MV-4-11 (cell line): ENCODE measurements at regions not wholly inside any gene's neighbourhood (a gene's known extent, or its start where the extent isn't known, plus 50 kb on each side); places are given as distances from the start of the nearest gene placed in this dataset.

ENCODE experiments used
- DNase-seq: peaks from one replicate; lab custom pipeline; 2025; lab: John Stamatoyannopoulos, UW

DNA sequence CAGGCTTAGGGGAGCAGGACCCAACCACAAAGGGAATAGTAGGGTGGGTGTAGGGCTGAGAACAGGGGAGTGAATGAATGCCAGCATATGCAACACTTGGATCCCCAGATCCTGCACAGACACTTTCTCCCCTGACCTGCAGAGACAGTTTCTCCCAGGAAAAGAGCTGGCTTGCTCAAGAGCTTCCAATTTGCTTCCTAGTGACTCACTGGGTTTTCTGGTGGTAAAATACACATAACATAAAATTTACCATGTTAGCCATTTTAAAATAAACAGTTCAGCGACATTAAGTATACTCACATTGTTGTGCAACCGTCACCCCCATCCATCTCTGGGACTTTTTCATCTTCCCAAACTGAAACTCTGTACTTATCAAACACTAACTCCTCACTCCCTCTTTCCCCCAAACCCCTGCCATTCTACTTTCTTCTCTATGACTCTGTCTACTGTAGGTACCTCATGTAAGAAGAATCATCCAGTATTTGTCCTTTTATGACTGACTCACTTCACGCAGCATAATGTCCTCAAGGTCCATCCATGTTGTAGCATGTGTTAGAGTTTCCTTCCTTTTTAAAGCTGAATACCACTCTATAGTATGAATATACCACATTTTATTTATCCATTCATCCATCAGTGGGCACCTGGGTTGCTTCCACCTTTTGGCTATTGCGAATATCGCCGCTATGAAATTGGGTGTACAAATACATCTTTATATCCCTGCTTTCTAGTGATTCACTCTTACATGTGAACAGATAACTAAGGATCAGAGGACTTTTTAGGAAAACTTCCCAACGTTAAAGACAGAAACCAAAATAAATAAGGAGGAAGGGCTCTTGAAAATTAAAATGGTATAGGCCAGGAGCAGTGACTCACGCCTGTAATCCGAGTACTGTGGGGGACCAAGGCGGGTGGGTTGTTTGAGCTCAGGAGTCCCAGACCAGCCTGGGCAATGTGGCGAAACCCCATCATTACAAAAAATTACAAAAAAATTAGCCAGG is 95.6 kb upstream of the TJP1 start:
- no peak for DNase-seq

DNA sequence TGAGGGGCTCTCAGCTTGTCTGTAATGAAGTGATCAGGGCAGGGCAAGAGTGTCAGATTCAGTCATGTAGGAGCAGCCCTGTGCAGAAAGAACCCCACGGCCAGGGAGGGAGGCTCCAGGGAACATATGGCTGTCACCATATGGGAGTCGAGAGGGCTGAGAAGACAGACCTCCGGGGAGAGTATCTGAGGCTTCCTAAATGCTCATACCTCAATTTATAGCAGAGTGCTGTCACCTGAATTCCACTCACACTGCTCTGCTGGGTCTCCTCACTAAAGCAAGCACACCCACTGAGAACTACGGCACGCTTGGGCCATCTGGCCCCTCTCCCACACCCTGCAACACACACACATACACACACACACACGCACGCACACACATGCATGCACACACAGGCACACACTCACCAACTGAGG is 92.3 kb upstream of the TJP1 start:
- DNase-seq, result no peak

DNA sequence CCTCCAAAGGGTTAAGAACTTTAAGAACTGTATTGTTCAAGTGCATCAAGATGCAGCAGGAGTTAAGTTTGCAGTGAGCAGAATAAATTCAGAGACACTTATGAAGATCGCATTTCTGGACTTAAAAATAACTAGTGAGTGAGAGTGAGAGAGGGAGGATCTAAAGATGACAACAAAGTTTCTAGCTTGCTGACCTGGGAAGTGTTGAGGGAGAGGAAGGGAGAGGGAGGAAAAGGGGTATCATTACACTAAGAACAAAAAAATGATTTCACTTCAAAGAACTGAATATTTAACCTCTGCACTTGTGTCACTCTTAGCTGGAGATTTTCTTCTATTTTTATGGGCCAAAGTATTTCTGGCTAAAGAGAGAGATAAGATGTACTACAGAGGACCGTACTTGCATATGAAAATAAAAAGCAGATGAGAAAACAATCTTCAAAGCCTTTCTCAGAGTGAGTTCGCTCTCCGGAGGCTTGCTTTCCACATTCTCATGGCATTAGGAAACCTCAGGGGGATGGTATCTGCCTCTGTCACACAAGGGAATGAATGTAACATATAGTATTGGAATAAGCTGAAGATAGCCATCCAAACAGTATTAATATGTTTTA is 91.4 kb upstream of the TJP1 start:
- no peak for DNase-seq

DNA sequence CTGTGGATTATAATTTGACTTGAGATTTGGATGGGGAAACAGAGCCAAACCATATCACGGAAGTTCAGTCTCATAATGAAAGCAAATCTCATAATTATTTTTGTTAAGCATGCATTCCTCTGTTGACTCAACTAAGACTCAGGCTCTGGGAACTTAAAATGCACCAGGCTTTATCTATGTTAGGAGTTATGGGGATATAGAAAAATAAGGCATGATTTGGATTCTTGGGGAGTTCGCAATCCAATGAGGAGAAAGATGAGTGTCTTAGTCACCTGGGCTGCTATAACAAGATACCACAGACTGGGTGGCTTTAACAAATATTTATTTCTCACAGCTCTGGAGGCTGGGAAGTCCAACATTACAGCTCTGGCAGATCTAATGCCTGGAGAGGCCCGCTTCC is 89.4 kb upstream of the TJP1 start:
- DNase-seq, result no peak

DNA sequence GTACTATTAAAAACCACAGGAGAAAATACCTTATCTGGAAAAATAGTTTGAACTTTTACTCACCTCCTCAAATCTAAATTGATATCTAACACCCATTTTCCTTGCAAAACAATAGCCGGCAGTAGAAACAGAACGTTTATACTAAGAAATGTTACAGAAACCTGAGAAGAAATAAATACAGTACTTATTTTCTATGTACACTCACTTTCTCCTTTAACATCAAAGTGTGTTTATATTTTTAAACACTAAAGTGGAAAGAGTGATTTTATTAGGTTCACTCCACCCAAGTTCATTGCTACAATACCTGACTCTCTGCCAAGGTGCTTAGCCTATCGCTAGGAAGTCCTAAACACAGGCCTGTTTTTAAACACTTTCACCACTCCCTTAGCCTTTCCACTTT is 87.8 kb upstream of the TJP1 start:
- DNase-seq, result no peak

DNA sequence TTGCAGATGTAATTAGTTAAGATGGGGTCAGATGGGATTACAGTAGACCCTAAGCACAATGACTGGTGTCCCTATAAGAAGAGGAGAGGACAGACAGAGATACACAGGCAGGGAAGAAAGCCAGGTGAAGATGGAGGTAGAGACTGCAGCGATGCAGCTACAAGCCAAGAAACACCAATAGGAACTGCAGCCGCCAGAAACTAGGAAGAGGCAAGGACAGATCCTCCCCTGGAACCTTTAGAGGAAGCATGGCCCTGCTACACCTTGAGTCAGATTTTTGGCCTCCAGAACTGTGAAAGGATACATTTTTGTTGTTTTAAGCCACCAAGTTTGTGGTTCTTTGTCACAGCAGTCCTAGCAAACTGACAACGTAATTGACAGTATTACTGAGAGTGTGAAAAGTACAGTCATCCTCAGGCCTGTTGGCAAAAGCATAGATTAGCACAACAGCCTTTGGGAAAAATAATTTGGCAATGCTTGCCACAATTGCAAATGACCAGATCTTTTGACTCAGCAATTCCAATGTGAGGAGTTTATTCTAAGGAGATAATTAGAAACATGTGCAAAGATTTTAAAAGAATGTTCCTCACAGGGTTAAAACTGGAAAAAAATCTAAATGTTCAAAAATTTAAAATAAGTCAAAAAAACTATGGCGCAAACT is 82.6 kb upstream of the TJP1 start:
- no peak for DNase-seq

DNA sequence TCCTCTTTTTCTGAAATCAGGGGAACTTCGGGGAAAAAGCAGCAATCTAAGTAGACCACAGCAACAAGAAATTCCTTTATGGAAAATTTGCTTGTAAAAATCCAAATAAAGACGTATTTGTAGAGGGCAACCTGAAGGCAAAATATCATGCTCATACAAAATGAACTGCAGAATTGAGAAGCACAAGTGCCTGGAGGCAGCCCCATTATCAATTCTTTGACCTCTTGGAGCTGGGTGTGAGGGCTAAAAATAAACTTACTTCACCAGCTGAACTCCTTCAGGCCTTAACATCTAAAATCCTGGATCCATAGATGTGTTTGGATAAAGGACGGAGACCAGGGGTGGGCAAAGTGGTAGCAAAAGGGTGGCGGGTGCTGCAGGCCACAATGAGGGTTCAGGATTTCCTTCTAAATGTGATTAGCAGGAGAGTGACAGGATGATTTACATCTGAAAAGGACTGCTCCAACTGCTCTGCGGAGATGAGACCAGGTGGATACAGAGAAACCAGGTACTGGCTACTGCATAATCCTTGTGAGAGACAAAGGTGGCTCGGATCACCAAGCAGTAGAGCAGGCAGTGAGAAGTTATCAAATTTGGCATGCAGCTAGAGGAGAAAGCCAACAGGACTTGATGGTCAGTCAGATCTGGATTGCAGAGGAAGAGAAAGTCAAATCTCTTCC is 81.7 kb upstream of the TJP1 start:
- DNase-seq, result no peak

DNA sequence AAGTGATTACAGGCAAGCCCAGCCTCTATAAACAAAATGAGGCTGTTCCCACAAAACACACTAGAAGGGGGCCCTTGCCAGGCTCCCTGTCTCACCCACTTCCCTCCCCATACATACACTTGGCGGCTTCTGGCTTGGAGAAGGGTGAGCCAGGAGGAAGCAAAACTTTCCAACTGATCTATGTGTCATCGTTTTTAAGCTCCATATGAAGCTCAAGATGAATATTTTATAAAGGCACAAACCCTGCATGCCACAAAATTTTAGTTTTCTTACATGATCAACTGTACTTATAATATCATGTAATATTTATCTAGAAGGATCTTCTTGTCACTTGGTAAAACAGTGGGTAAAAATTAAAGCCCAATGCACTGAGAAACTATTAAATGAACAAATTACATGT is 80.8 kb upstream of the TJP1 start:
- DNase-seq, result no peak

DNA sequence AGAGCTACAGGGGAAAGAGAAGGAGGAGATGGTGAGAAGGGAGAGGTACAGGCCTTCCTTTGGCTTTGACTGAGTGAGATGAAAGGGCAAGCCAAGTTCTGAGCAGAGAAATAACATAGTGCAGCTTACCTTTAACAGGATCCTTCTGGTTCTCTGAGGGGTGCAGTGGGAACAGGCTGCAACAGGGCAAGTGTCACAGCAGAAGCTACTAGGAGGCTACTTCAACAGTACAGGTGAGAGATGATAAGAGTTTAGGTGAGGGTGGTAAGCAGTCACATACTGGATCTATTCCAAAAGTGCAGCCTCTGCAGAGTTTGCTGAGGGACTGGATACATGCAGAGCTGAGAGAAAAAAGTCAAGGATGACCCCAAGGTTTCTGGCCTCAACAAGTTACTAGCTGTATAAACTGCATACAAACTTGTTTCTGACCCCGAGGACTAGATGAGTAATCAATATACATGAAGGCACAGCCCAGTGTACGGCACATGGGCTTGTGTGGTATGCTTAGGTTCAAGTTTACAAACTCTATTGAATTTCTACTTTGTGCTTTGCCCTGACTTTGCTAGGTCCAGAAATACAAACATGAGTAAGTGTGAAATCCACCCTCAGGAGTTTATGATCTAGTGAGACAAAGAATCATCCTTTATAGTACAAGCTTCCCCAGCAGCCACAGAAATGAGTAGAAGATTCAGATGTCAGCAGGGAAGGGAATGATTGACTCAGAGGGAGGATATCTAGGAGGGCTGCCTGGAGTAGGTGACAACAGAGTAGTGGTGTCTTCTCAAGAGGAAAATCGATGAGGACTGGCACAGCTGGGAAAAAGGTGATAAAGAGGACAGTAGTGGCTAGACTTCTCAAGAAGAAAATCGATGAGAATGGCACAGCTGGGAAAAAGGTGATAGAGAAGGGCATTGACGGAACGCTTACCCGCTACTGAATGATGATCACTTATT is 78.2 kb upstream of the TJP1 start:
- DNase-seq, result no peak

DNA sequence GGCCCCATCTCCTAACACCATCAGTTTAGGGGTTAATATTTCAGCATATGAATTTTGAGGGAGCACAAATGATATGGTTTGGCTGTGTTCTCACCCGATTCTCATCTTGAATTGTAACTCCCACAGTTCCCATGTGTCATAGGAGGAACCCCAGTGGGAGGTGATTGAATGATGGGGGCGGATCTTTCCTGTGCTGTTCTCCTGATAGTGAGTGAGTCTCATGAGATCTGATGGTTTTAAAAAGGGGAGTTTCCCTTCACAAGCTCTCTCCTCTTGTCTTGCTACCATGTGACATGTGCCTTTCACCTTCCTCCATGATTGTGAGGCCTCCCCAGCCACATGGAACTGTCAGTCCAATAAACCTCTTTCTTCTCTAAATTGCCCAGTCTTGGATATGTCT is 73.8 kb upstream of the TJP1 start:
- DNase-seq, result no peak

DNA sequence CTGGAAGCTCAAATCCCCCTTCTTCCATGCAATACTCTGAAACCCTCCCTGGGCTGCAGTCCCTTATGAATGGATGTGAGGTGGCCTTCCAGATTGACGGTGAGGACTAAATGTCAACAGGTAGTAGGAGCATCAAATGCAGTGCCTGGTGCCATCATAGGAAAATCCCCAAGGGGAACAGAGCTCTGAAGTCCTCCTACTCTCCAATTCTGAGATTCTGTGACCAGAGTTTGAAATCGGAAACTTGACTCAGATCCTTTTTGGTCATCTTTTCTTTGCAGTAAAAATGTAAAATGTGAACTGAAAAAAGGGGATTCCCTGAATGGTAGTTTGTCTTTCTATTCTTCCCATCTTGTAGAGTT is 68.8 kb upstream of the TJP1 start:
- no peak for DNase-seq

DNA sequence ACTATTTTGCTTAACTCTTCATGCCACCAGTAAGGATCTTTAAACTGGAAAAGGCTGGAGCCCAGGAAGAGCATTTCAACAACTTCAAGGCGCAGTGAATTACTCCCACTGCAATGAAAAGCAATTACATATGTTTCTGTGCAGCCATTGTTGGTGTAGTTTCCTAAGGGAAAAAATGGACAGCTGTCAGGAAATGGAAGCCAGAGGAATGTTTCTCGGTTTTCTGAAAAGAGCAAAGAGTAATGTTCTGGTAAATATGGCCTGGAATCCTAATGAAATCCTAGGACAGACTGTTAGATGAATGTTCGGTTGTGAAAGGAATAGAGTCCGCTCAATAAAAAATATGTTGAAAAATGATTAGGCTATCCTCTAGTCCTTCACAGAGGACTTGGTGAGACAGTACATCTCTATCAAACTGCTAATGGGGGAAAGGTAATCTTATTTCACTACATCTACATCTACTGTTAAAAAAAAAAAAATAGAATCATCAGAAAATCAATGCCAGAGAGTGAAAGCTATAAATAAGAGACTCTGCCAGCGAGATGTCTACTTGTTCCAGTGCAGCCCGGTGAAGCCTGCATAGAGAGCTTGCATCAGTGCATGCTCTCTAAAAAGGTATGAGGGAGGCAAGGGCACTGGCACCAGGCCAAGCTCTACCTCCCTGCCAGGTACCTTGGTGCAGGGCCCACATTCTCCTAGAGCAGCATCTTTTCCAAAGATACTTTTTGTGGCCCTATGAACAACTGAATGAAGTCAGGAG is 68.2 kb upstream of the TJP1 start:
- DNase-seq, result no peak

DNA sequence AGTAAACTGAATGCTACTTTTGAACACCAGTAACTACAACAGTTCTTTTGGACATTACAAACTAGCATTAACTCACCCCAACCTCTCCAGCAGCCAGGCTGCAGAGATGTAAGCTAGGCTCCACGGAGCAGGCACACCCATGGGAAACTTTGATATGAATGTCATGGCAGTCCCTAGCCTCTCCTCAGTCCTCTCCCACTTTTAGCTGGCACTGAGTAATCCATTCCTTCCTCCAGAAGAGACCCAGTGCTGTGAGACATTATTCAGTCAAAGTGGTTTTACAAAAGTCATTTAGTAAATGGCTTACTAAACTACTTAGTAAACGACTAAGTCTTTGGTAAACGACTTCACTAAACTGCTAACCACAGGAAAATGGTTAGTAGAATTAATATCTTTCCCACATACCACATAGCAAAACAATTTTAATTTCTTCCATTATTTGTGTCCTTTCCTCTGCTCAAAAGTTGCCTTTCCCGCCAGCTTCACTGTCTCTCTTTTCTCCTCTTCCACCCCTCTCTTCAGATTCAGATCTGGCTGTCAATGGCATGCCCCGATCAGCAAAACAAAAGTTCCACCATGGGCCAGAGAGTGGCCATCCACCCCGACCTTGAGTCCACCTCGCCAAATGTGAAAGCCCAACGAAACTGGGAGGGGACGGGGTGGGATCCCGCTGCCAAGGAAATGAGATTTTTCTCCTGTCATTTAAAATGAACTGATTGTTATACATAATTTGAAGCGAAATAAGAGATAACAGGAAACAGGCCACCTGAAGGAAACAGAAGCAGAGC is 67.5 kb upstream of the TJP1 start:
- no peak for DNase-seq

DNA sequence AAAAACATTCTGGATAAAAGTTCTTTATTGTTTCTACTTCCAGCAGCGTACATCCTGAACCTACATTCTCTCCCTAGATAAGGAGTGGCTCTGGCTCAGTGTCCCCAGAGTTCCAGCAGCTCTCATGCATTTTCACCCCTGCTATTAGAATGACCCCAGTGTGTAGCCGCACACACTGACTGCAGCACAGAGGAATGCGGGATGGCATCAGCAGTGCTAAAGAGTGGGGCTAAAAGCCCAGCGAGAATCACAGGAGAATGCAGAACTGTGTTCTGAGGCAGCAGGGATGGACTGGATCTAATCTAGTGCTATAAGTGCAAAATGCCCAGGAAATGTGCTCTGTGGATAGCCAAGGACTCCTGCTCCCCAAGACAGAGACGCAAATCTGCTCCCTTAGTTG is 66.4 kb upstream of the TJP1 start:
- DNase-seq, result no peak

DNA sequence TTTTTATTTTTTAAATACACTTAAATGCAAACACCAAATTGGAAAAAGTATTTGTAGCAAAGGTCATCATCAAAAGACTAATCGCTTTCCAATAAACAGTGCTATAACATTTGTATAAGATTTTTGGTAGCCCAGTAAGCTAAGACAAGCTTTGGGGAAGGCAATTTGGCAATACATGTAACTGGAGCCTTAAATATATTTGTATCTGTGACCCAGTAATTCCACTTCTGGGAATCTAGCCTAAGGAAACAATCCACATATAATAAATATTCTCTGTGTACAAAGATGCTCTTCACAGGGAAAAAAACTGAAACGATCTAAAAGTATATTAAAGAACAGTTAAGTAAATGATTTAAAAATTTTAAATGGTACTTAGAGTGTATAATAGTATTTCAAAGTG is 65.5 kb upstream of the TJP1 start:
- DNase-seq, result no peak

DNA sequence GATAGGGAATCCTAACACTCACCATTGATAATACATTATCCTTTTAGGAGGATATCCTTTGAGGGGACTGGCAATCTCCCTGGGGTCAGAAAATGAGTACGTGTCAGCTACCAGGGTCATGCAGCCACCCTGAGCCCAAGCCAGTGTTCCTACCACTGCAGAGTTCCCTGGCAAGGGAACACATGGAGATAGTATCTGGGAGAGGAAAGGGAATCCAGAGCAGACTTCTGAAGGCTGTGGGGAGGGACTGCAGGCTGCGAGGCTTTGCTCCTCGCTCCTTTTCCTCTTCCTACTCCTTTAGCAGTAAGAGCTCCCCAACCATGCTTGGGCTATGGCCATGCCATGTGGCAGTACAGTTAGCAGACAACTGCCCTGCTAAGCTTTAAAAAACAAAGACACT is 62.9 kb upstream of the TJP1 start:
- DNase-seq, result no peak

DNA sequence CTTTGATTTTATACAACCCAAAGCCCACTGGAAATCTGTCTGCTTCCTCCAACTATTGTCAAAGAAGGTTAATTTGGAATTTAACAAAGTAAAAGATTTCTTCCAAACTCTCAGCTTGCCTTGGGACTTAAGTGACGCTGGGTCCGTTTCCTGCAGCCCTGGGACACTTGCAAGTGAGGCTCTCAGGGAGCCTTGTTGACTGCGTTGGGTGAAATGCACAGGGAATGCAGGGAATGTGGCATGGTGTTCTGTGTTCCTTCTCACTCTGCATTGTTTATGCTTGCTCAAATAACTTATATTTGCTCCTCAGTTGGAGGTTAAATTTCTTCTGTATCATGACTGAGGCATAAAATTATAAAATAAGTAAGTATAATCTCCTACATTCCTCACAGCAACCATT is 60.9 kb upstream of the TJP1 start:
- DNase-seq, result no peak

DNA sequence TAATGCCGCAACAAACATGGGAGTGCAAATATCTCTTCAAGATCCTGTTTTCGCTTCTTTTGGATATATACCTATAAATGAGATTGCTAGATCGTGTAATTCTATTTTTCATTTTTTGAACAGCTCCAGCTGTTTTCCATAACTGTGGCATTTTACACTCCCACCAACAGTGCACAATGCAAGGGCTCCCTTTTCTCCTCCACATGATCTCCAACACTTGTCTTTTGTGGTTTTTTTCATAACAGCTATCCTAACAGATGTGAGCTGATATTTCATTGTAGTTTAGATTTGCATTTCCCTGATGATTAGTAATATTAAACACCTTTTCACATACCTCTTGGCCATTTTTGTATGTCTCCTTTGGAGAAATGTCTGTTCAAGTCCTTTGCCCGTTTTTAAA is 58.6 kb upstream of the TJP1 start:
- no peak for DNase-seq

DNA sequence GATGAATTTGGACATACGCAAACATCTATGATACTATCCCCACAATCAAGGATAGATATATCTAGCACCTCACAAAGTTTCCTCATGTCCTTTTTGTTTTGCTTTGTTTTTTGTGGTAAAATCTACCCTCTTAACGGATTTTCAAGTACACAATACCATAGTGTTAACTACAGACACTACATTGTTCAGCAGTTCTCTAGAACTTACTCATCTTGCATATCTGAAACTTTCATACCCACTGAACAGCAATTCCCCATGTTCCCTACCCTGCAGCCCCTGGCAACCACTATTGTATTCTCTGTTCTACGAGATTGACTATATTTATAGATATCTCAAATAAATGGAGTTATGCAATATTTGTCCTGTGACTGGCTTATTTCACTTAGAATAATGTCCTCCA is 58.1 kb upstream of the TJP1 start:
- DNase-seq, result no peak

DNA sequence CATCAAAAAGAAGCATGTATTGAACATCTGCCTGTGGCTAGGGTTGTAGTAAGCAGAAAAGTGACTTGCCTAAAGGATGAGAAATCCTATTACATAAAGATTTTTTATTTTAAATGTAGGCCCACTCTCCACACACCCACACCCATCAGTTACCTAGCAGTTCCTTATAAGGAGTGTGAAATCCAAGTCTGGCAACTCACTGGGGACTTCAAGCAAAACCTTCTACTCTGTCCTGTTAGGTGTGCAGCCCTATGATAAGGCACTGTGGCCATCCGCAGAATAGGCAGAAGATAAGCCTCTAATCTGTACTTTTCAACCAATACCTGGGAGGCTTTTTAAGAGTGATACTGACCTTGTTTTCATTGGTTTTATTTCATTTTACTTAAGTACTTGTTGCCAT is 52.7 kb upstream of the TJP1 start:
- DNase-seq, result no peak
